ENCODE measurements at regions not wholly inside any gene's neighbourhood (a gene's known extent, or its start where the extent isn't known, plus 50 kb on each side); places are given as distances from the start of the nearest gene placed in this dataset.

DNA sequence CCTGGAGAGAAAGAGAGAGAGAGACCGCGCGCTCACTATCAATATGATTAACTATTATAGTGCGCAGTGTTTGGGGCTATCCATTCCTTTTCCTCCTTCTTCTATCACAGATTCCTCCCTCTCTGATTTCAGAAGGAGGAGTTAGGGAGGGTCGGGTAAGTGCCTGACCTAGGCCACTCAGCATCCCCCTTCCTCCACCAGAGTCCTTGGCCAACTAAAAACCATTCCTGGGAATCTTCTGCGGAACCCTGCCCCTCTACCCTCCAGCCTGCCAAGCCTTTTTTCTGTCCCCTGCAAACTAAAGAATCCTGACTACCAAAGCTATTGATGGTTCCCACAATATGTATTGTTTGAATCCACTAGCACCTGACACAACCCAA, 256.2 kb upstream of the NFE2L3 start:
- DNase-seq = no peak

DNA sequence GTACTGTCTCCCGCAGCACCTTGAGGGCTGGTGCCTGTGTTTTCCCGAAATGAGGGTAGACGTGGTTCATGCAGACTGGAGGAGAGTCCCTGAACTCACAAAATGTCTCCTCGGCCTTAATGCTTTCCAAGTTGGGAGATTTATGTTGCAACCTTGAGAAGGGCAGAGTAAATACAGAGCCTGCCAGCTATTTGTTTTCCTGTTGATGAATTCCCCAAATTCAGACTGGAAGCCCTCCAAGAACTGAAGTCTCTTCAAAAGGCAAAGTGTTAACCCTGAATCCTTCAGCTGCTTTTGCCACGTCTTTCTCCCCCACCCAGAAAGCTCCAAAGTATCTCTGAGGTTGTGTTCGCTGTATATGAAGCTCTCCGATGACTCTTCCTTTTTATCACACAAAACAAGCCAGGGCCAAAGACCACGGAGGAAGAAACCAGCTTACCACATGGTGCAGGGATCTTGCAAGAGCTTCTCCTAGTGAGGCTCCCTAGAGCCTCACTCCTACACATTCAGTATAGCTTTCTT, 254.7 kb upstream of the NFE2L3 start:
- DNase-seq = no peak

DNA sequence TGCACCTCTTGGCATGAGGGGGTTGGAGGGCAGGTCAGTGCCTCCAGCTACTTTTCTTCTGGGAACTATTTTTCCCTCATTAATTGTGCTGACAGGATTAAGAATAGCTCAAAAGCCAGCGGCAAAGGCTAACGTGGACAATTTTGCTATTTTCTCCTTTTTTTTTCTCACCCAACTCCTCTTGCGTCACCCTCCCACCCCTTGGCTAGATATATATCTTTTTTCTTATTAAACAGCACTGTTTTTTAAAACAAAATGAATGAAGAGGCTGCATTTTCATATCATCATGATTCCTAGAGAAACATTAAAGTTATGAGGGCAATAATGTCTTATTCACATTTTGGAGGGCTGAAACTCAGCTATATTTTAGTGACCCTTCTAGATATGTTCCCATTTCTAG, 251.8 kb upstream of the NFE2L3 start:
- no peak for DNase-seq

- no peak for DNase-seq
Measured at GRCh38 chr7:25900877-25901276, 251.1 kb upstream of the NFE2L3 start.

GRCh38 chr7:25901658-25902057, 250.3 kb upstream of the NFE2L3 start:
- no peak for DNase-seq

DNA sequence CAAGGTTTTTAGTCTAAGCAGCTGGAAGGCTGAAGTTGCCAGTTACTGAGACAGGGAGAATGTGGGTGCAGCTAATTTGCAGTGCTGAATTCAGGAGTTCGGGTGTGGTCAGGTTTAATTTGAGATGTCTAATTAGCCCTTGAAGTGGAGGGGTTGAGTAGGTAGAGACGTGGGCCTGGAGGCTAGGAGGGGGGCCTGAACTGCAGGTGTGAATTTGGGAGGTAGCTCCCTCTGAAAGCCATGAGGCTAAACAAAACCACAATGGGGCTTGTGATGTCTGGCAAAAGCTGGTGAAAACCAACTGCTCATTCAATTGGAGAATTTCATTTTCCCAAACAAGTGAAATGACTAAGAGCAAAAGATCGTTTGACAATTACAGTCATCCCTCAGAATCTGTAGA, 246.0 kb upstream of the NFE2L3 start:
- DNase-seq = no peak

- no peak for DNase-seq
Measured at GRCh38 chr7:25906760-25907159, 245.2 kb upstream of the NFE2L3 start.

DNA sequence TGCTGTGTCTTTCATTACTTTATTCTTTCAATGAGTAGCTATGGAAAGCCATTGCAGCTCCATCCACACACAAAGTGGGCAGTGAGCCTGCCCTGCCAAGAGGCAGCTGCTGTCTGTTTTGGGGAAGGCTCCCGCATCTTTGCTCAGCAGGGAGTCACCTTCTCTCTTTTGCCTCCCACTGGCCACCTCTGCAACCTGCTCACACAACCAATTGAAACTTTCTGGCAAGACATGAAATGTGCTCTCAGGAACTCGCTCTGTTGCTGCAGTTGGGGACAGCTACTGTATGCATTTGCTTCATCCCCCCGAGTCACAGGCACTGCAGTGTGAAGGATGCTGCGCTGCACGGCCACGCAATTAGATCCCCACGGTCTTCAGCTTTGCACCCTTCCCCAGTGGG, 244.8 kb upstream of the NFE2L3 start:
- DNase-seq = no peak

- DNase-seq = no peak
Measured at GRCh38 chr7:25907731-25908130, 244.3 kb upstream of the NFE2L3 start.

- no peak for DNase-seq
Measured at GRCh38 chr7:25908154-25908949, 243.6 kb upstream of the NFE2L3 start.

- no peak for DNase-seq
Measured at GRCh38 chr7:25911738-25912607, 240.0 kb upstream of the NFE2L3 start.

- DNase-seq = no peak
Measured at GRCh38 chr7:25913598-25914224, 238.3 kb upstream of the NFE2L3 start.

DNA sequence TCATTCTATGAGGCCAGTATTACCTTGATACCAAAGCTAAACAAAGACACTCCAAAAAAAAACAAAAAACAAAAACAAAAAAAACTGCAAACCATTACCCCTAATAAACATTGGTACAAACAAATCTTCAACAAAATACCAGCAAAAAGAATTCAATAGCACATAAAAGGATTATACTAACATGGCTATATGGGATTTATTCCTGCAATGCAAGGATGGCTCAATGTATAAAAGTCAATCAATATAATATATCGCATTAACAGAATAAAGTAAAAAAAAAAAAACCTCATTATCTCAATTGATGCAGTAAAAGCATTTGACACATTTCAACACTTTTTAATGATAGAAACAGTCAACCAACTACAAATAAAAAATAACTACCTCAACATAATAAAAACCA, 233.3 kb upstream of the NFE2L3 start:
- DNase-seq = no peak

GRCh38 chr7:25922296-25922695, 229.7 kb upstream of the NFE2L3 start:
- no peak for DNase-seq

DNA sequence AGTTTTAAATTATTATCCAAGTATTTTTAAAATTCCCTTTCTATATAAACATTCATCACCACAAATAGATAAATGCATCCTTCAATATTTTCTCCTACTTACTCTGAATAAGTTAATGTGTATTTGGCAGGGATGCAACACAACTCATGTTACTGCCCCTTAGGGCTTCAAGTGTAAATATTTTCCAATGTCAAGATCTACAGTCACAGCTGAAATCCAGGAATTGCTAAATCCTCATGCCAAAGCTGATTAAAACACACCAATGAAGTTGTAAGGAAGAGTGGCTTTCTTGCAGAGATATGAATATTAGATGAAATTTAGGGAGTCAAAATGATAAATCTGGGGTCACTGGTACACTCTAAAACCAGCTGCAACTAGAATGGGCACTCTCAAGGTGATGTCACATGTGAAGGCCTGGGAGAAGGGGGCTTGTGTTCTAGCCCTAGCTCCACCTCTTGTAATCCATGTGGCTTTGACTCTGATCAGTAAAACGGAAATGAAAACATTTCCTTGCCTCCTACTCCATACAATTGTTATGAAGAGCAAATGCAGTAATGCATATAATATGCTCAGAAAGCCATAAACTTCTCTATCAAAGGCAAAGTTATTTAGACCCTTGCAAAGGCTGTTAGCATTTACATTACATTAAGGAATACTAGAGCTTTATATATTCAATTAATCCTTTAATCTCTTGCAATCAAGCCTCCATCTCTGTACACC, 228.1 kb upstream of the NFE2L3 start:
- no peak for DNase-seq

DNA sequence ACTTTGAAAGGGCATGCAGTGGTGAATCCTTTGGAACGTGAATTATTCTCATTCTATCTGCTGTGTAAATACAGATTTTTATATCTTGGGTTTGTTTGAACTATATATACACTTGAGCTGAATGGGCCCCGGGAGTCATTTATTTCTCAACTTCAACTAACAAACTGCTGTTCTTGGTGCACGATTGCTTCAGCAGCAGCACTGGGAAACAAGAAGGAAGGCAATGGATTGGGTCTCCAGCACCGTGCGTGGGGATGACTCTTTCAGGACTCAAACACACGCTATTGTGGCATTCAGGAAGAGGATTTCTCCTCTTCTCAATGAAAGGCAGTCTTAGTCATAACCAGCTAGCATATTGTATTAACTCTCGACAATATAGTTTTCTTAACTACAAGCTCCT, 226.0 kb upstream of the NFE2L3 start:
- DNase-seq = no peak

DNA sequence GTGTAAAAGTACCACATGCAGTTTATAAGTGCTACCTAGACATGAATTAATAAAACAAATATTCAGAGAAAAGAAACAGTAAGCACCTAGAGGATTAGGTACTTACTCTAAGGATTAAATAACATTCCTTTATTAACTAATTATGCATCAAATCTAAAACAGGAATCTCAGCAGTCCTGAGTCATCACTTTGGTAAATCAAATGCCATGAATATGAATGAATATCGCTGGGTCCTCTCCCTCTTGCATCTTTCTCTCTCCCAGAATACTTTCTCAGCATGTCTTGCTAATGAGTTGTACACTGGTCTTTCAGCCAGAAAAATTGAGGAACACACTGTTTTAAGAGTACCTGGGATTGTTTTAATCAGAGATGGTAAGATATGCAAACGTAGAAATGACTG, 225.5 kb upstream of the NFE2L3 start:
- DNase-seq = no peak

- no peak for DNase-seq
Measured at GRCh38 chr7:25926891-25927625, 224.9 kb upstream of the NFE2L3 start.

DNA sequence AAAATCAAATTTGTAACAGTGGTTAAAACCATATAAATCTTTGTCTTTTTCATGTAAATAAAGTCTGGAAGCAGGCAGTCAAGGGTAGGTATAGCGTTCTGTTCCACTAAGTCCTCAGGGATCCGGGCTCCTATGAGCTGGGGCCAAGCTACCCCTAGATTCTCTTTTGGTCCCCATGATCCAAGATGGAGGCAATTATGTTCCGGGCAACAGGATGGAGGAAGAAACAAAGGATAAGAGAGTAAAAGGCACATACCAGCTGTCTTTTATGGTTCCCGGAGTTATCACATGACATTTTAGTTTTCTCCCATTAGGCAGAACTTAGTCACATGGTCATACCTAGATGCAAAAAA, 224.4 kb upstream of the NFE2L3 start:
- DNase-seq = no peak

GRCh38 chr7:25928549-25929330, 223.3 kb upstream of the NFE2L3 start:
- DNase-seq = no peak

DNA sequence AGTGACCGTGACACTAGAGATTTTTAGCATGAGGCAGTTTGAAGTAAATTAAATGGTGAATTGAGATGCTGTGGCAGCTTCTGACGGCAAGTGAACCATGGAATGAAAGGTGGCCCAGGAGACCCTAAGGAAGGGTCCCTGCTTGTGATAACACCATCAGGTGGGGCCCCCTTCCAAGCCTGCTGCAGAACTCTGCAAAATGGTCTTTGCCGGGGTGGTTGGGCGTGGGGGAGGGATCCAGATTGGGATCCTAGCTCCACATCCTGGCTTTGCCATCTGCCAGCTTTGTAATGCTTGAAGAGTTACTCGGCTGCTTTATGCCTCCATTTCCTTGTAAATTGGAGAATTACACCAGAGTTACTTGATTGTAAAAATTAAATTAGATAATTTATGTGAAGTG, 222.6 kb upstream of the NFE2L3 start:
- DNase-seq = no peak
